Smooth muscle cell (in vitro differentiated cells): ENCODE measurements at regions not wholly inside any gene's neighbourhood (a gene's known extent, or its start where the extent isn't known, plus 50 kb on each side); places are given as distances from the start of the nearest gene placed in this dataset. TPM values are rescaled to one million over a fixed set of nuclear protein-coding genes. Genes with fewer than 3 reads are reported as not detected.

Source experiments
- DNase-seq: peaks from one replicate; lab custom pipeline; 2025; ENCODE audit not compliant: unreplicated experiment; lab: John Stamatoyannopoulos, UW
- H2AFZ ChIP-seq: fragments of 200-600 bp; sonication (generic); 2 replicates; pipeline ENCODE4 v1.6.0; 2016; ENCODE audit warnings: antibody characterized with exemption, low read depth, mild to moderate bottlenecking
- H3F3A ChIP-seq: fragments of 200-600 bp; sonication (generic); 2 replicates; pipeline ENCODE4 v1.6.0; 2017; ENCODE audit warnings: antibody characterized with exemption, low read depth
- H3K27ac ChIP-seq: fragments of 200-600 bp; sonication (generic); 2 replicates; pipeline ENCODE4 v1.5.1; 2016; ENCODE audit warnings: low read depth, mild to moderate bottlenecking
- H3K27me3 ChIP-seq: fragments of 200-600 bp; sonication (generic); 2 replicates; pipeline ENCODE4 v1.6.1; 2016; ENCODE audit warnings: low read depth, mild to moderate bottlenecking
- H3K36me3 ChIP-seq: fragments of 200-600 bp; sonication (generic); 2 replicates; pipeline ENCODE4 v1.5.1; 2016; ENCODE audit warnings: low read depth
- H3K4me1 ChIP-seq: fragments of 200-600 bp; sonication (generic); 2 replicates; pipeline ENCODE4 v1.5.1; 2016; ENCODE audit warnings: low read depth
- H3K4me2 ChIP-seq: fragments of 200-600 bp; sonication (generic); 2 replicates; pipeline ENCODE4 v1.6.0; 2016; ENCODE audit warnings: mild to moderate bottlenecking
- H3K4me3 ChIP-seq: fragments of 200-600 bp; sonication (generic); 2 replicates; pipeline ENCODE4 v1.5.1; 2016; ENCODE audit warnings: mild to moderate bottlenecking
- H3K79me2 ChIP-seq: fragments of 200-600 bp; sonication (generic); 2 replicates; pipeline ENCODE4 v1.6.0; 2016; ENCODE audit warnings: low read depth, mild to moderate bottlenecking
- H3K9ac ChIP-seq: fragments of 200-600 bp; sonication (generic); 2 replicates; pipeline ENCODE4 v1.6.0; 2016; ENCODE audit warnings: low read depth
- H3K9me3 ChIP-seq: fragments of 200-600 bp; sonication (generic); replicated peaks from 2 replicates; pipeline ENCODE4 v1.5.1; 2016; ENCODE audit warnings: low read depth
- H4K20me1 ChIP-seq: fragments of 200-600 bp; sonication (generic); 2 replicates; pipeline ENCODE4 v1.6.0; 2016; ENCODE audit warnings: low read depth
- WGBS: methylation state at CpG from one replicate; pipeline ENCODE4 v1.1.7; 2016; ENCODE audit warnings: low lambda C conversion rate; 5-methylcytosine and 5-hydroxymethylcytosine counted together
- small RNA-seq: library from RNA; depleted of rRNA; stranded (forward); fragments of <200 nt; gene quantifications from one replicate; pipeline ENCODE3, GENCODE V24; 2014
- TF ChIP-seq, protein P1 (sequence below): fragments of 200-600 bp; sonication (generic); IDR thresholded peaks from 2 replicates; pipeline ENCODE4 v1.5.1; 2017; ENCODE audit warnings: borderline replicate concordance, mild to moderate bottlenecking, antibody characterized with exemption; ENCODE audit not compliant: insufficient read depth, poor library complexity, severe bottlenecking

DNA sequence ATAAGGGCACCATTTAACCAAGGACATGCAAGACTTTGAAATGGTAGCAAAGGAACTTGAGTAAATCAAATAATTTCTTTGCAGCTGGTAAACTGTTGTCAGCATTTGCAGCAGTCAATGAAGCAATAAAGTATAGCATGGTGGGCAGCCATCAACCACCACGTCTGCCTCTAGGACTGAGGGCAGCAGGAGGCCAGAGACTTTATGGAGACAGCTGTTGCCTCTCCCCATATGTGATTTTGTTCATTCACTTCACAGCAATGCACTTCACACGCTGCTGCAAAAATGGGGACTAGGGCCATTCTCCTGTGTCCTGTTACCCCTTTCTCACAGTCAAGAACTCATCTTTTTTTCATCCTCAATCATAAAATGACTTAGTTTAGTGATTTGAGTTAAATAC lies 51.3 kb upstream of the PCDH9 start:
- Histone ChIP-seq H3K27ac (no peak overlapping the region), H3K27me3 (no peaks in the 10 kb centered on the region), H3K79me2 (no peaks in the 10 kb centered on the region), H3K9me3 (no peaks in the 10 kb centered on the region), H3K36me3 (no peaks in the 10 kb centered on the region), H3K4me1 (no peaks in the 10 kb centered on the region), H4K20me1 (no peaks in the 10 kb centered on the region), H3K4me2 (no peak overlapping the region), H3K4me3 (no peak overlapping the region), H2AFZ (no peak overlapping the region), H3K9ac (no peak overlapping the region), H3F3A (no peaks in the 10 kb centered on the region)
- WGBS, result 81% methylated on average over 2 of the region's 2 CpGs
- DNase-seq, result no peak
- TF ChIP-seq, protein P1, sequence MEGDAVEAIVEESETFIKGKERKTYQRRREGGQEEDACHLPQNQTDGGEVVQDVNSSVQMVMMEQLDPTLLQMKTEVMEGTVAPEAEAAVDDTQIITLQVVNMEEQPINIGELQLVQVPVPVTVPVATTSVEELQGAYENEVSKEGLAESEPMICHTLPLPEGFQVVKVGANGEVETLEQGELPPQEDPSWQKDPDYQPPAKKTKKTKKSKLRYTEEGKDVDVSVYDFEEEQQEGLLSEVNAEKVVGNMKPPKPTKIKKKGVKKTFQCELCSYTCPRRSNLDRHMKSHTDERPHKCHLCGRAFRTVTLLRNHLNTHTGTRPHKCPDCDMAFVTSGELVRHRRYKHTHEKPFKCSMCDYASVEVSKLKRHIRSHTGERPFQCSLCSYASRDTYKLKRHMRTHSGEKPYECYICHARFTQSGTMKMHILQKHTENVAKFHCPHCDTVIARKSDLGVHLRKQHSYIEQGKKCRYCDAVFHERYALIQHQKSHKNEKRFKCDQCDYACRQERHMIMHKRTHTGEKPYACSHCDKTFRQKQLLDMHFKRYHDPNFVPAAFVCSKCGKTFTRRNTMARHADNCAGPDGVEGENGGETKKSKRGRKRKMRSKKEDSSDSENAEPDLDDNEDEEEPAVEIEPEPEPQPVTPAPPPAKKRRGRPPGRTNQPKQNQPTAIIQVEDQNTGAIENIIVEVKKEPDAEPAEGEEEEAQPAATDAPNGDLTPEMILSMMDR, result no peak

Small RNA genes lying in the stretch of these regions (small RNA-seq; reads per million reads assigned to genes)
- gene RN7SL761P (not detected), gene RPL37P21 (not detected), gene RPS3AP52 (not detected), gene SNRPFP3 (not detected)
